Ishikawa (cell line): ENCODE measurements at regions not wholly inside any gene's neighbourhood (a gene's known extent, or its start where the extent isn't known, plus 50 kb on each side); places are given as distances from the start of the nearest gene placed in this dataset.

Experiments used
- CEBPB ChIP-seq: IDR thresholded peaks from 2 replicates; pipeline ENCODE4 v1.6.1; 2012
- CREB1 ChIP-seq: IDR thresholded peaks from 2 replicates; pipeline ENCODE4 v1.6.1; 2012; ENCODE audit warnings: low read depth
- EGR1 ChIP-seq: IDR thresholded peaks from 2 replicates; pipeline ENCODE4 v1.6.1; 2012
- YY1 ChIP-seq: IDR thresholded peaks from 2 replicates; pipeline ENCODE4 v1.6.1; 2012; ENCODE audit warnings: low read depth

DNA sequence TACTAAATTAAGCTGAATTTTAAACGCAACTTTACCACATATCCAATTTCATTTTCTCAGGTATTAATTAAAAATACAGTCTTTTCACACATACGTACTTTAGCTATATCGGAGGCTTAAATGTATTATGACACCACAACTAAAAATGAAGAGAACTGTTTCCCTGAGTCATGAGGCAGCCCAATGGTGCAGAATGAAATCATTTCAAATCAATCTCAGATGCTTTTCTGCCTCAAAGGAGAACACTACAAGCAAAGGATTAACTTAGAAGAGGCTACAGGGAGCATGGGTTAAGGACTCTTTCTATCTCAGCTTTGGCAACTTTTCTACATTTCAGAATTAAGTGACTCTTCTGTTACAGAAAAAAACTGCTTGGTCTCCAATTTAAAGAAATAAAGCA is 516.3 kb upstream of the HTR2A start:
- TF ChIP-seq CEBPB (no peak), CREB1 (no peak), EGR1 (no peak), YY1 (no peak)
